ENCODE measurements at regions not wholly inside any gene's neighbourhood (a gene's known extent, or its start where the extent isn't known, plus 50 kb on each side); places are given as distances from the start of the nearest gene placed in this dataset.

DNA sequence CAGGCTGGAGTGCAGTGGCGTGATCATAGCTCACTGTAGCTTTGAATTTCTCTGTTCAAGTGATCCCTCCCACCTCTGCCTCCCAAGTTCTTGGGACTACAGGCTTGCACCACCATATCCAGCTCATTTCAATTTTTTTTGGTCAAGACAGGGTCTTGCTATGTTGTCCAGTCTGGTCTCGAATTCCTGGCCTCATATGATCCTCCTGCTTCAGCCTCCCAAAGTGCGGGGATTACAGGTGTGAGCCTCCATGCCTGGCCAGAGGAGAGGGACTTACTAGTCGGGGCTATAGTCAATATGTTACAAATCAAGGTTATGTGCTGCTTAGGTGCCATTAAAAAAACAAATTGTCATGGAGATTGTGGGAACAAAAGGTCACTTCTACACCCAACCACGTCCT lies 105.3 kb upstream of the GALNT17 start:
- Histone ChIP-seq H3K27me3 (replicated peaks; ENCODE audit: insufficient read depth, low read length) (no peaks in the 10 kb centered on the region), H3F3A (ENCODE audit: insufficient read depth, low read length) (no peaks in the 10 kb centered on the region), H3K79me2 (ENCODE audit: low read length) (no peaks in the 10 kb centered on the region), H3K4me1 (ENCODE audit: low read length) (no peaks in the 10 kb centered on the region), H3K4me3 (ENCODE audit: low read length) (no peak overlapping the region), H3K27ac (ENCODE audit: low read length) (no peak overlapping the region), H3K36me3 (replicated peaks; ENCODE audit: insufficient read depth, low read length) (no peaks in the 10 kb centered on the region), H3K9ac (ENCODE audit: low read length) (no peak overlapping the region), H4K20me1 (ENCODE audit: insufficient read depth, low read length) (no peaks in the 10 kb centered on the region), H3K9me2 (replicated peaks; ENCODE audit: insufficient read depth, low read length) (no peaks in the 10 kb centered on the region), H3K4me2 (ENCODE audit: low read depth, low read length) (no peak overlapping the region), H3K9me3 (replicated peaks; ENCODE audit: insufficient read depth, low read length) (no peaks in the 10 kb centered on the region), H2AFZ (ENCODE audit: low read length) (no peak overlapping the region)
- TF ChIP-seq EZH2 (optimal IDR thresholded peaks at IDR 0.05; ENCODE audit: low read depth, low read length), result no peak
- TF ChIP-seq, protein P1, sequence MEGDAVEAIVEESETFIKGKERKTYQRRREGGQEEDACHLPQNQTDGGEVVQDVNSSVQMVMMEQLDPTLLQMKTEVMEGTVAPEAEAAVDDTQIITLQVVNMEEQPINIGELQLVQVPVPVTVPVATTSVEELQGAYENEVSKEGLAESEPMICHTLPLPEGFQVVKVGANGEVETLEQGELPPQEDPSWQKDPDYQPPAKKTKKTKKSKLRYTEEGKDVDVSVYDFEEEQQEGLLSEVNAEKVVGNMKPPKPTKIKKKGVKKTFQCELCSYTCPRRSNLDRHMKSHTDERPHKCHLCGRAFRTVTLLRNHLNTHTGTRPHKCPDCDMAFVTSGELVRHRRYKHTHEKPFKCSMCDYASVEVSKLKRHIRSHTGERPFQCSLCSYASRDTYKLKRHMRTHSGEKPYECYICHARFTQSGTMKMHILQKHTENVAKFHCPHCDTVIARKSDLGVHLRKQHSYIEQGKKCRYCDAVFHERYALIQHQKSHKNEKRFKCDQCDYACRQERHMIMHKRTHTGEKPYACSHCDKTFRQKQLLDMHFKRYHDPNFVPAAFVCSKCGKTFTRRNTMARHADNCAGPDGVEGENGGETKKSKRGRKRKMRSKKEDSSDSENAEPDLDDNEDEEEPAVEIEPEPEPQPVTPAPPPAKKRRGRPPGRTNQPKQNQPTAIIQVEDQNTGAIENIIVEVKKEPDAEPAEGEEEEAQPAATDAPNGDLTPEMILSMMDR (IDR thresholded peaks at IDR 0.05; ENCODE audit: low read length), result no peak
- no peak for TF ChIP-seq EZH2phosphoT487 (IDR thresholded peaks at IDR 0.05; ENCODE audit: low read length)
- no peak for DNase-seq

DNA sequence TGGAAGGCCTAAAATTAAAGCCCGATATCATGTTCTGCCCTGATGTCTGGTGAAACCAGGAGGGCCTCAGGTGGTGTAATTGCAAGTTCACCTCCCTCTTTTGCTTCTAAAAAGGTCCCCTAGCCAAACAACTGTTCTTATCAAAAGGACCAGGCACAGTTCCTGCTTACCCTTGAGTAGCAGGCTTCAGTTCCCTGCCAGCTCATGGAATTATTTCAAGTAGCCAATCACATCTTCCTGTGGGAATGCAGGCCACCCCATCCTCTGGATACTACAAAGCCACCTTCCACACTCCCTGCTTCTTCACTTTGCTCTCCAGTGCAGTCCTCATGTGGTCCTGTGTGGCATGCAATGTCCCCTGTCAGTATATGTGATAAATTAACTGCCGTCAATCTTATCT lies 97.7 kb upstream of the GALNT17 start:
- TF ChIP-seq, protein P1 (IDR thresholded peaks at IDR 0.05; ENCODE audit: low read length), result no peak
- TF ChIP-seq EZH2phosphoT487 (IDR thresholded peaks at IDR 0.05; ENCODE audit: low read length) (no peak), EZH2 (optimal IDR thresholded peaks at IDR 0.05; ENCODE audit: low read depth, low read length) (no peak)
- H3K36me3 ChIP-seq (replicated peaks; ENCODE audit: insufficient read depth, low read length), result no peaks in the 10 kb centered on the region
- no peak overlapping the region for H3K9ac ChIP-seq (ENCODE audit: low read length)
- no peak overlapping the region for H2AFZ ChIP-seq (ENCODE audit: low read length)
- no peak overlapping the region for H3K4me2 ChIP-seq (ENCODE audit: low read depth, low read length)
- H3K27ac ChIP-seq (ENCODE audit: low read length), result no peak overlapping the region
- H3K79me2 ChIP-seq (ENCODE audit: low read length), result no peaks in the 10 kb centered on the region
- H3K9me3 ChIP-seq (replicated peaks; ENCODE audit: insufficient read depth, low read length), result no peaks in the 10 kb centered on the region
- no peaks in the 10 kb centered on the region for H4K20me1 ChIP-seq (ENCODE audit: insufficient read depth, low read length)
- no peaks in the 10 kb centered on the region for H3F3A ChIP-seq (ENCODE audit: insufficient read depth, low read length)
- H3K27me3 ChIP-seq (replicated peaks; ENCODE audit: insufficient read depth, low read length), result no peaks in the 10 kb centered on the region
- DNase-seq, result no peak
- no peaks in the 10 kb centered on the region for H3K4me1 ChIP-seq (ENCODE audit: low read length)
- H3K4me3 ChIP-seq (ENCODE audit: low read length), result no peak overlapping the region
- H3K9me2 ChIP-seq (replicated peaks; ENCODE audit: insufficient read depth, low read length), result no peaks in the 10 kb centered on the region

DNA sequence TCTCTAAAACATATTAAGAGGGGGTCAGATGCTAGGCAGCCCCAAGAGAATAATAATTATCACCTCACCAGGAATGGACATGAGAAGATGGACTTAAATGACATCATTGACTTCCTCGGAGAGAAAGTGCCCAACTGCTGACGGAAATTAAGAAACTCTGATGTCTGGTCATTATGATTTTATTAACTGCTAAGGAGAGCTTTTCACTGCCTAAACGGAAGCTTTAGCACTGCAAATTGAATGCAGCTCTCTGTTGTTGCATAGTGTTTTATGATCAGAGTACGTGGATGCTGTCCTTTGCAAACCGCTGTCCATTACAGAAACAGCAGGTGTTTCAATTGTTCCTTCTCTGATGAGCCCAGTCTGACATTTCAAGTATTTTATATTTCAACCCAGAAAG lies 89.4 kb upstream of the GALNT17 start:
- no peak overlapping the region for H3K4me2 ChIP-seq (ENCODE audit: low read depth, low read length)
- no peak overlapping the region for H3K9ac ChIP-seq (ENCODE audit: low read length)
- no peaks in the 10 kb centered on the region for H3K4me1 ChIP-seq (ENCODE audit: low read length)
- H4K20me1 ChIP-seq (ENCODE audit: insufficient read depth, low read length), result no peaks in the 10 kb centered on the region
- no peak overlapping the region for H3K27ac ChIP-seq (ENCODE audit: low read length)
- no peaks in the 10 kb centered on the region for H3F3A ChIP-seq (ENCODE audit: insufficient read depth, low read length)
- no peak for TF ChIP-seq EZH2phosphoT487 (IDR thresholded peaks at IDR 0.05; ENCODE audit: low read length)
- TF ChIP-seq, protein P1 (IDR thresholded peaks at IDR 0.05; ENCODE audit: low read length), result no peak
- TF ChIP-seq EZH2 (optimal IDR thresholded peaks at IDR 0.05; ENCODE audit: low read depth, low read length), result no peak
- H2AFZ ChIP-seq (ENCODE audit: low read length), result no peak overlapping the region
- no peaks in the 10 kb centered on the region for H3K36me3 ChIP-seq (replicated peaks; ENCODE audit: insufficient read depth, low read length)
- no peaks in the 10 kb centered on the region for H3K27me3 ChIP-seq (replicated peaks; ENCODE audit: insufficient read depth, low read length)
- H3K79me2 ChIP-seq (ENCODE audit: low read length), result no peaks in the 10 kb centered on the region
- no peak for DNase-seq
- no peaks in the 10 kb centered on the region for H3K9me3 ChIP-seq (replicated peaks; ENCODE audit: insufficient read depth, low read length)
- no peak overlapping the region for H3K4me3 ChIP-seq (ENCODE audit: low read length)
- no peaks in the 10 kb centered on the region for H3K9me2 ChIP-seq (replicated peaks; ENCODE audit: insufficient read depth, low read length)

Measured in MM.1S (cell line).